GM21381 (cell line): ENCODE measurements at regions not wholly inside any gene's neighbourhood (a gene's known extent, or its start where the extent isn't known, plus 50 kb on each side); places are given as distances from the start of the nearest gene placed in this dataset.
A peak's percentile ranks its signal among the peaks of the same experiment; 100 is the strongest.

Source experiments
- ATAC-seq: cut with Tn5 transposase; IDR thresholded peaks from one replicate; pipeline ENCODE4 v1.9.1; 2021; ENCODE audit warnings: mild to moderate bottlenecking, moderate library complexity; ENCODE audit not compliant: unreplicated experiment

DNA sequence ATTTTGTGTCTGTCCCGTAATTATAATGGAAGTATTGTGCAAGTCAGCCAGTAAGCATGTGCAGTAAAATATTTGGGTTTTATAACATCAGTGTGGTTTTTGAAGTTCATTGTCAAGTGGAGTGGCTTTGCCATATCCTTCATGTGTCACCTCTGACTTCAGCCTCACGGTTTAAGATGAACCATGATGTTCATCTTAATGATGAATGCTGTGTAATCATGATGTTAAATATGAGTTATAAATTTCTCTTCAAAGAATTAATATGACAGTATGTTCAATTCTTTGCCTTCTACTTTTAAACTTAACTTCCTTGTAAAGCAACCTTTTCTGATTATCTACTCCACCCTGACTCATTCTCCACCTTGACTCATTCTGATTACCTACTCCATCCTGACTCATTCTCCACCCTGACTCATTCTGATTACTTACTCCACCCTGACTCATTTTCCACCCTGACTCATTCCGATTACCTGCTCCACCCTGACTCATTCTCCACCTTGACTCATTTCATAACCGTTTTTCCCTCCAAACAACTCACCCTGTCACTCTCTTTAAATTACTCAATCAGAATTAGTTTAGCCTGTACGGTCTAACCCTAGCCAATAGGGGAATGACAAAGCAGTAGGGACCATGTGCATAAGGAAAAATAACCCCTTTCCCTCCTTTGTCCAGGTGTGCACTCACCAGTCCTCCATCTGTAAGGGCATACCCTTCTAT lies 50.3 kb upstream of the ANKRD10 start:
- ATAC-seq: peak; percentile 98
